ENCODE measurements at regions not wholly inside any gene's neighbourhood (a gene's known extent, or its start where the extent isn't known, plus 50 kb on each side); places are given as distances from the start of the nearest gene placed in this dataset.

DNA sequence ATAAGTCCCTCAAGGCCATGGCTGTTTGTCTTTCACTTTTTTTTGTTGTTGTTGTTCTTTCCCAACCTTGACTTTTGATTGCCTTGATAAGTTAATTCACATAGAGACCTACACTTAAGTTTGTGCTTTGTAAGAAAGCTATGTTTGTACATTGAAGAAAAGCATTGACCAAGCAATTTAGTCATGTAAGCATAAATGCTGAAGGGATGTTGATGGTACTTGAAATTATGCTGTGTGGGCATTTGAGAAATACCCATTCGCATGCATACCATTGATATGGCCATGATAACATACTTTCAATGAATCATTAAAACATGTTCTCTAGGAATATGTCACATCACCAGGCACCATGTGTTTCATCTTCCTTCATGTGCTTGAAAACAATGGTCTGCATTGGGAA, 803.7 kb upstream of the TMEM132C start:
- no peak for DNase-seq (ENCODE audit: low read depth, low spot score)
- Histone ChIP-seq H3K9me3 (ENCODE audit: control insufficient read depth, insufficient read depth, low read length) (peaks cover 6% of the 10 kb centered on the region; the same call in 1 of the 2 replicates), H3K27me3 (ENCODE audit: control insufficient read depth, insufficient read depth, low read length) (no peaks in the 10 kb centered on the region), H3K4me3 (ENCODE audit: low read depth, low read length) (no peak overlapping the region), H3K27ac (ENCODE audit: low read depth, low read length) (no peak overlapping the region)
- TF ChIP-seq, protein P1, sequence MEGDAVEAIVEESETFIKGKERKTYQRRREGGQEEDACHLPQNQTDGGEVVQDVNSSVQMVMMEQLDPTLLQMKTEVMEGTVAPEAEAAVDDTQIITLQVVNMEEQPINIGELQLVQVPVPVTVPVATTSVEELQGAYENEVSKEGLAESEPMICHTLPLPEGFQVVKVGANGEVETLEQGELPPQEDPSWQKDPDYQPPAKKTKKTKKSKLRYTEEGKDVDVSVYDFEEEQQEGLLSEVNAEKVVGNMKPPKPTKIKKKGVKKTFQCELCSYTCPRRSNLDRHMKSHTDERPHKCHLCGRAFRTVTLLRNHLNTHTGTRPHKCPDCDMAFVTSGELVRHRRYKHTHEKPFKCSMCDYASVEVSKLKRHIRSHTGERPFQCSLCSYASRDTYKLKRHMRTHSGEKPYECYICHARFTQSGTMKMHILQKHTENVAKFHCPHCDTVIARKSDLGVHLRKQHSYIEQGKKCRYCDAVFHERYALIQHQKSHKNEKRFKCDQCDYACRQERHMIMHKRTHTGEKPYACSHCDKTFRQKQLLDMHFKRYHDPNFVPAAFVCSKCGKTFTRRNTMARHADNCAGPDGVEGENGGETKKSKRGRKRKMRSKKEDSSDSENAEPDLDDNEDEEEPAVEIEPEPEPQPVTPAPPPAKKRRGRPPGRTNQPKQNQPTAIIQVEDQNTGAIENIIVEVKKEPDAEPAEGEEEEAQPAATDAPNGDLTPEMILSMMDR (IDR thresholded peaks at IDR 0.05; ENCODE audit: low read depth, low read length), result no peak
- POLR2A ChIA-PET, result no interaction called here
- CTCF ChIA-PET, result interaction anchor here (1.5 kb wide), 1 partner anchor 214 kb away, joined by 4 read pairs; no protein-coding TSS in a partner anchor

DNA sequence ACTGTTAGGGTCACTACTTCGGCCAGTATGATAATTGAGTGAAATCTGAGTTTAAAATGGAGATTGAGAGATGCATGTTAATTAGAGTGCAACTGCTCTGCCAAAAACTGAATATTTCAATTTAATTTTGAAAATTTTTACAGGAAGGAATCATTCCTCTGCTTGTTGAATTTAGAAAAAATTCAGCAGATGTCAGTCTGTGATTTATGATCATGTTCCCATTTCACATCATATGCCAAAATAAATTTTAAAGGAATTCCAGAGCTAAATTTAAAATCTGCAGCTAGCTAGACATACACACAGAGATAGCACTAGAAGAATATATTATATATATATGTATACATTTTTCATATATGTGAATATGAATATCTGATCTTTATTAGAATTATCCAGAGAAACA, 797.6 kb upstream of the TMEM132C start:
- H3K27ac ChIP-seq (ENCODE audit: low read depth, low read length), result no peak overlapping the region
- H3K27me3 ChIP-seq (ENCODE audit: control insufficient read depth, insufficient read depth, low read length), result no peaks in the 10 kb centered on the region
- ChIA-PET POLR2A (no interaction called here), CTCF (interaction anchor here (2.1 kb wide), 1 partner anchor 208 kb away, joined by 4 read pairs; no protein-coding TSS in a partner anchor)
- DNase-seq (ENCODE audit: low read depth, low spot score), result no peak
- no peaks in the 10 kb centered on the region for H3K9me3 ChIP-seq (ENCODE audit: control insufficient read depth, insufficient read depth, low read length)
- H3K4me3 ChIP-seq (ENCODE audit: low read depth, low read length), result no peak overlapping the region
- TF ChIP-seq, protein P1 (IDR thresholded peaks at IDR 0.05; ENCODE audit: low read depth, low read length), result no peak

DNA sequence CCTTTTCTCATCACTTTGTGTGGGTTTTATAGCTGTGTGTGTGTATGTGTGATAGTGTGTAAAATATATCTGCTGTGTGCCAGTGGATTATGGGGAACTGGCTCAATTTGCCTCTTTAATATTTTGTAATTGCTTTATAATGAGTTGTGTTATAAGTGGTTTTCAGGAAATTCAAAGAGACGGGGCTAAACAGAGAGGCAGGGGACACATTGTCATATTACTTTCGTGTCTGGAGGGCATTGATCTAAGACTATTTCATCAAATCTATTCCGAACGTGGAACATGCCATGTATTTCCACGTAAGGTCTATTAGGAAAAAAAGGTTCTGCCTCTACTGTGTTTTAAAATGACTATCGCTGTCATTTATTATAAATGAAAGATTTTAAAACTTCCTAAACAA, 793.2 kb upstream of the TMEM132C start:
- Histone ChIP-seq H3K4me3 (ENCODE audit: low read depth, low read length) (no peak overlapping the region), H3K27ac (ENCODE audit: low read depth, low read length) (no peak overlapping the region), H3K27me3 (ENCODE audit: control insufficient read depth, insufficient read depth, low read length) (no peaks in the 10 kb centered on the region), H3K9me3 (ENCODE audit: control insufficient read depth, insufficient read depth, low read length) (no peaks in the 10 kb centered on the region)
- CTCF ChIA-PET, result no interaction called here
- TF ChIP-seq, protein P1 (IDR thresholded peaks at IDR 0.05; ENCODE audit: low read depth, low read length), result no peak
- DNase-seq (ENCODE audit: low read depth, low spot score), result no peak
- POLR2A ChIA-PET, result no interaction called here

DNA sequence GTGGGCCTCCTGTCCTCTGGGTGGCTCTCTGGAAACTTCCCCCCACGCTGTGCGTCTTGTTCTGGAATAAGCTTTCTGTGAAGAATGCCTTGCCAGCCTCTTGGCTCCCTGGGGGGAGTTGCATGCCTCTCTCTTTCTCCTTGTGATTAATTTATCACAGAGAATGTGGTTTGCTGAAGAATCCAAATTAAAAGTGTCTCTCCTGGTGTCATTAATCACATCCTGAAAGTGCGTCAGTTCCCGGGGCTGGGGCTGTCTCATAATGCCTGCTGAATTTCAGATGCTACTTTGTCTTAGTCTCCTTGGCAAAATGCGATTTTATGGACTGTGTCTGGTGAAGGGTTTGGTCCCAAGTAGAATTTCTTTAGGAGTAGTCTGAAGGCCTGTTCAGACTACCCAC, 787.7 kb upstream of the TMEM132C start:
- Histone ChIP-seq H3K27me3 (ENCODE audit: control insufficient read depth, insufficient read depth, low read length) (no peaks in the 10 kb centered on the region), H3K27ac (ENCODE audit: low read depth, low read length) (no peak overlapping the region), H3K9me3 (ENCODE audit: control insufficient read depth, insufficient read depth, low read length) (peaks cover 11% of the 10 kb centered on the region), H3K4me3 (ENCODE audit: low read depth, low read length) (no peak overlapping the region)
- DNase-seq (ENCODE audit: low read depth, low spot score), result no peak
- ChIA-PET POLR2A (no interaction called here), CTCF (interaction anchor here (0.5 to 1.5 kb wide), 2 partner anchors 123 to 198 kb away, joined by 3 to 5 read pairs; no protein-coding TSS in a partner anchor)
- TF ChIP-seq, protein P1 (IDR thresholded peaks at IDR 0.05; ENCODE audit: low read depth, low read length), result no peak

DNA sequence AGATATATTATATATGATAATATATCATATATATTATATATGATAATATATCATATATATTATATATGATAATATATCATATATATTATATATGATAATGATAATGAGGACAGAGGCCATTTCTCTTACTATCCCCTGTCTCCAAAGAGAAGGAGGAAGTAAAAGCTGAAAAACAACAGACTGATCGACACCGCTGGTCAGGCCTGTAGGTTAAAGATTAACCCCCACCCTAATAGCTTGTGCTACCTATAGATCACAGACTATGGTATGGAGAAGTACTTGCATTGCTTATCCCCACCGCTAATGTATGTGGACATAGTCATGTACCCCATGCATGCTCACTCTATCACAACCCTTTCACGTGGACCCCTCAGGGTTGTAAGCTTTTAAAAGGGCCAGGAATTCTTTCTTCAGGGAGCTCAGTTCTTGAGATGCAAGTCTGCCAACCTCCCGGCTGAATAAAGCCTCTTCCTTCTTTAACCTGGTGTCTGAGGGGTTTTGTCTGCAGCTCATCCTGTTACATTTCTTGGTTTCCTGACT, 786.1 kb upstream of the TMEM132C start:
- ChIA-PET CTCF (interaction anchor here (0.8 kb wide), 1 partner anchor 196 kb away, joined by 3 read pairs; no protein-coding TSS in a partner anchor), POLR2A (no interaction called here)
- peaks cover 11% of the 10 kb centered on the region for H3K9me3 ChIP-seq (ENCODE audit: control insufficient read depth, insufficient read depth, low read length)
- H3K4me3 ChIP-seq (ENCODE audit: low read depth, low read length), result no peak overlapping the region
- H3K27me3 ChIP-seq (ENCODE audit: control insufficient read depth, insufficient read depth, low read length), result no peaks in the 10 kb centered on the region
- H3K27ac ChIP-seq (ENCODE audit: low read depth, low read length), result no peak overlapping the region
- TF ChIP-seq, protein P1 (IDR thresholded peaks at IDR 0.05; ENCODE audit: low read depth, low read length), result no peak
- no peak for DNase-seq (ENCODE audit: low read depth, low spot score)
